K562 (cell line): ENCODE measurements at regions not wholly inside any gene's neighbourhood (a gene's known extent, or its start where the extent isn't known, plus 50 kb on each side); places are given as distances from the start of the nearest gene placed in this dataset.

Experiments used
- EP400 ChIP-seq: fragments of 450-650 bp; IDR thresholded peaks from 2 replicates; pipeline ENCODE4 v1.6.1; 2017; ENCODE audit warnings: antibody characterized with exemption, mild to moderate bottlenecking, moderate library complexity
- MTA2 ChIP-seq: fragments of 450-650 bp; IDR thresholded peaks from 2 replicates; pipeline ENCODE4 v1.6.1; 2016; ENCODE audit warnings: low read depth
- NR3C1 ChIP-seq: sonication (generic); formaldehyde crosslinking; IDR thresholded peaks from 2 replicates; pipeline ENCODE4 v1.8.1; 2022; ENCODE audit warnings: missing genetic modification reagents
- SRSF9 ChIP-seq: fragments of 200-400 bp; formaldehyde crosslinking; IDR thresholded peaks from 2 replicates; pipeline ENCODE4 v1.6.1; 2017; ENCODE audit warnings: low read depth, low read length, borderline replicate concordance
- TF ChIP-seq, protein P1 (sequence below): fragments of 200-600 bp; sonication (generic); IDR thresholded peaks from one replicate; pipeline ENCODE4 v1.6.1; 2012; ENCODE audit warnings: mild to moderate bottlenecking, low read depth, low read length, inconsistent platforms
- TF ChIP-seq, protein P2 (sequence below), 2 experiments: IDR thresholded peaks; 2 replicates each; pipeline ENCODE4 v1.6.1; 2012; ENCODE audit warnings: improper control_type of control experiment in 2 of 2, low read depth in 2 of 2, low read length in 2 of 2, borderline replicate concordance in 1 of 2

- TF ChIP-seq, protein P1, sequence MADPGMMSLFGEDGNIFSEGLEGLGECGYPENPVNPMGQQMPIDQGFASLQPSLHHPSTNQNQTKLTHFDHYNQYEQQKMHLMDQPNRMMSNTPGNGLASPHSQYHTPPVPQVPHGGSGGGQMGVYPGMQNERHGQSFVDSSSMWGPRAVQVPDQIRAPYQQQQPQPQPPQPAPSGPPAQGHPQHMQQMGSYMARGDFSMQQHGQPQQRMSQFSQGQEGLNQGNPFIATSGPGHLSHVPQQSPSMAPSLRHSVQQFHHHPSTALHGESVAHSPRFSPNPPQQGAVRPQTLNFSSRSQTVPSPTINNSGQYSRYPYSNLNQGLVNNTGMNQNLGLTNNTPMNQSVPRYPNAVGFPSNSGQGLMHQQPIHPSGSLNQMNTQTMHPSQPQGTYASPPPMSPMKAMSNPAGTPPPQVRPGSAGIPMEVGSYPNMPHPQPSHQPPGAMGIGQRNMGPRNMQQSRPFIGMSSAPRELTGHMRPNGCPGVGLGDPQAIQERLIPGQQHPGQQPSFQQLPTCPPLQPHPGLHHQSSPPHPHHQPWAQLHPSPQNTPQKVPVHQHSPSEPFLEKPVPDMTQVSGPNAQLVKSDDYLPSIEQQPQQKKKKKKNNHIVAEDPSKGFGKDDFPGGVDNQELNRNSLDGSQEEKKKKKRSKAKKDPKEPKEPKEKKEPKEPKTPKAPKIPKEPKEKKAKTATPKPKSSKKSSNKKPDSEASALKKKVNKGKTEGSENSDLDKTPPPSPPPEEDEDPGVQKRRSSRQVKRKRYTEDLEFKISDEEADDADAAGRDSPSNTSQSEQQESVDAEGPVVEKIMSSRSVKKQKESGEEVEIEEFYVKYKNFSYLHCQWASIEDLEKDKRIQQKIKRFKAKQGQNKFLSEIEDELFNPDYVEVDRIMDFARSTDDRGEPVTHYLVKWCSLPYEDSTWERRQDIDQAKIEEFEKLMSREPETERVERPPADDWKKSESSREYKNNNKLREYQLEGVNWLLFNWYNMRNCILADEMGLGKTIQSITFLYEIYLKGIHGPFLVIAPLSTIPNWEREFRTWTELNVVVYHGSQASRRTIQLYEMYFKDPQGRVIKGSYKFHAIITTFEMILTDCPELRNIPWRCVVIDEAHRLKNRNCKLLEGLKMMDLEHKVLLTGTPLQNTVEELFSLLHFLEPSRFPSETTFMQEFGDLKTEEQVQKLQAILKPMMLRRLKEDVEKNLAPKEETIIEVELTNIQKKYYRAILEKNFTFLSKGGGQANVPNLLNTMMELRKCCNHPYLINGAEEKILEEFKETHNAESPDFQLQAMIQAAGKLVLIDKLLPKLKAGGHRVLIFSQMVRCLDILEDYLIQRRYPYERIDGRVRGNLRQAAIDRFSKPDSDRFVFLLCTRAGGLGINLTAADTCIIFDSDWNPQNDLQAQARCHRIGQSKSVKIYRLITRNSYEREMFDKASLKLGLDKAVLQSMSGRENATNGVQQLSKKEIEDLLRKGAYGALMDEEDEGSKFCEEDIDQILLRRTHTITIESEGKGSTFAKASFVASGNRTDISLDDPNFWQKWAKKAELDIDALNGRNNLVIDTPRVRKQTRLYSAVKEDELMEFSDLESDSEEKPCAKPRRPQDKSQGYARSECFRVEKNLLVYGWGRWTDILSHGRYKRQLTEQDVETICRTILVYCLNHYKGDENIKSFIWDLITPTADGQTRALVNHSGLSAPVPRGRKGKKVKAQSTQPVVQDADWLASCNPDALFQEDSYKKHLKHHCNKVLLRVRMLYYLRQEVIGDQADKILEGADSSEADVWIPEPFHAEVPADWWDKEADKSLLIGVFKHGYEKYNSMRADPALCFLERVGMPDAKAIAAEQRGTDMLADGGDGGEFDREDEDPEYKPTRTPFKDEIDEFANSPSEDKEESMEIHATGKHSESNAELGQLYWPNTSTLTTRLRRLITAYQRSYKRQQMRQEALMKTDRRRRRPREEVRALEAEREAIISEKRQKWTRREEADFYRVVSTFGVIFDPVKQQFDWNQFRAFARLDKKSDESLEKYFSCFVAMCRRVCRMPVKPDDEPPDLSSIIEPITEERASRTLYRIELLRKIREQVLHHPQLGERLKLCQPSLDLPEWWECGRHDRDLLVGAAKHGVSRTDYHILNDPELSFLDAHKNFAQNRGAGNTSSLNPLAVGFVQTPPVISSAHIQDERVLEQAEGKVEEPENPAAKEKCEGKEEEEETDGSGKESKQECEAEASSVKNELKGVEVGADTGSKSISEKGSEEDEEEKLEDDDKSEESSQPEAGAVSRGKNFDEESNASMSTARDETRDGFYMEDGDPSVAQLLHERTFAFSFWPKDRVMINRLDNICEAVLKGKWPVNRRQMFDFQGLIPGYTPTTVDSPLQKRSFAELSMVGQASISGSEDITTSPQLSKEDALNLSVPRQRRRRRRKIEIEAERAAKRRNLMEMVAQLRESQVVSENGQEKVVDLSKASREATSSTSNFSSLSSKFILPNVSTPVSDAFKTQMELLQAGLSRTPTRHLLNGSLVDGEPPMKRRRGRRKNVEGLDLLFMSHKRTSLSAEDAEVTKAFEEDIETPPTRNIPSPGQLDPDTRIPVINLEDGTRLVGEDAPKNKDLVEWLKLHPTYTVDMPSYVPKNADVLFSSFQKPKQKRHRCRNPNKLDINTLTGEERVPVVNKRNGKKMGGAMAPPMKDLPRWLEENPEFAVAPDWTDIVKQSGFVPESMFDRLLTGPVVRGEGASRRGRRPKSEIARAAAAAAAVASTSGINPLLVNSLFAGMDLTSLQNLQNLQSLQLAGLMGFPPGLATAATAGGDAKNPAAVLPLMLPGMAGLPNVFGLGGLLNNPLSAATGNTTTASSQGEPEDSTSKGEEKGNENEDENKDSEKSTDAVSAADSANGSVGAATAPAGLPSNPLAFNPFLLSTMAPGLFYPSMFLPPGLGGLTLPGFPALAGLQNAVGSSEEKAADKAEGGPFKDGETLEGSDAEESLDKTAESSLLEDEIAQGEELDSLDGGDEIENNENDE = no peak
- TF ChIP-seq, protein P2, sequence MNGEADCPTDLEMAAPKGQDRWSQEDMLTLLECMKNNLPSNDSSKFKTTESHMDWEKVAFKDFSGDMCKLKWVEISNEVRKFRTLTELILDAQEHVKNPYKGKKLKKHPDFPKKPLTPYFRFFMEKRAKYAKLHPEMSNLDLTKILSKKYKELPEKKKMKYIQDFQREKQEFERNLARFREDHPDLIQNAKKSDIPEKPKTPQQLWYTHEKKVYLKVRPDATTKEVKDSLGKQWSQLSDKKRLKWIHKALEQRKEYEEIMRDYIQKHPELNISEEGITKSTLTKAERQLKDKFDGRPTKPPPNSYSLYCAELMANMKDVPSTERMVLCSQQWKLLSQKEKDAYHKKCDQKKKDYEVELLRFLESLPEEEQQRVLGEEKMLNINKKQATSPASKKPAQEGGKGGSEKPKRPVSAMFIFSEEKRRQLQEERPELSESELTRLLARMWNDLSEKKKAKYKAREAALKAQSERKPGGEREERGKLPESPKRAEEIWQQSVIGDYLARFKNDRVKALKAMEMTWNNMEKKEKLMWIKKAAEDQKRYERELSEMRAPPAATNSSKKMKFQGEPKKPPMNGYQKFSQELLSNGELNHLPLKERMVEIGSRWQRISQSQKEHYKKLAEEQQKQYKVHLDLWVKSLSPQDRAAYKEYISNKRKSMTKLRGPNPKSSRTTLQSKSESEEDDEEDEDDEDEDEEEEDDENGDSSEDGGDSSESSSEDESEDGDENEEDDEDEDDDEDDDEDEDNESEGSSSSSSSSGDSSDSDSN (IDR thresholded peaks at IDR 0.05; ENCODE audit: borderline replicate concordance in 1 of 2, low read depth in 2 of 2, low read length in 2 of 2) = no peak
- TF ChIP-seq NR3C1 (CRISPR knock-in tag) = no peak
- TF ChIP-seq SRSF9 = no peak
- TF ChIP-seq MTA2 = no peak
- no peak for TF ChIP-seq EP400
- TF ChIP-seq, all 486 proteins: peak for 0
Measured at GRCh38 chr13:105611424-105611823, 924.0 kb downstream of the EFNB2 start (continued).
